ENCODE measurements at regions not wholly inside any gene's neighbourhood (a gene's known extent, or its start where the extent isn't known, plus 50 kb on each side); places are given as distances from the start of the nearest gene placed in this dataset.

- TF ChIP-seq CTCF (conservative IDR thresholded peaks at IDR 0.05; ENCODE audit: low read depth, low read length) = no peak
- H3K4me3 ChIP-seq (ENCODE audit: low read length) = no peak overlapping the region
- DNase-seq (ENCODE audit: low read depth) = no peak
Observed at GRCh38 chr9:14021871-14022525, 291.9 kb downstream of the NFIB start.

DNA sequence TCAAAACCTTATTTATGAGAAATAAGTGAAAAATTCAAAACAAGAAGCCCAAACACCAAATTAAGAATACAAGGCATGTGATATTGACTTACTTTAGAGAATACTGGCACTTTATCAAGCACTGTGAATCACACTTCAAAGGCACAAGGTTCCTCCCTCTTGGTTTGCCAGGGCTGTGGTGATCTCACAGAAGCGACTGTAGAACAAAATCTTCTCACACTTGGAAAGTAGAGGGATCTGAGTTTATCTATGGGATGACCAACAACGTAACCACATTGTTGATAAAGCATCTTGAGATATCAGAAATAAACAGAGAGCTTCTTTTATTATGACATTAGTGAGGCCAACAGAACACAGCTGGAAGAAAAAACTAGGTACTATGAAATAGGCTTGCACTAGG is 295.9 kb downstream of the NFIB start:
- DNase-seq (ENCODE audit: low read depth) = peak; percentile 43
- no peak overlapping the region for H3K4me3 ChIP-seq (ENCODE audit: low read length)
- TF ChIP-seq CTCF (conservative IDR thresholded peaks at IDR 0.05; ENCODE audit: low read depth, low read length) = no peak

DNA sequence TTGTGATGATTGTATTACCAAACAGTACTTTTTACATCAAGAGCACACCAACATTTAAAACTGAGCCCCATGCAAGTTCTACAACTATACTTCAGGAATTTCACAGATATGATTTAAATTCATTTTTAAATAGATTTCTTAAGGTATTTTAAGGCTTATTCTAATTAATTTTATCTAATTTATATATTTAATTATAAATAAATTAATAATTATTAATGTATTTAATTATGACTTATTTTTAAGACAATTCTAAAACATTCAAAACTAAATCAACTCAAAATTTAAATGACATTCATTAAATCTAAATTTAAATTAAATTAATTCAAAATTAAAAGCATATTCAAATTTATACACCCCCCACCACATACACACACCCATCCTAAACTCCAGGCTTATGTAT is 299.2 kb downstream of the NFIB start:
- no peak overlapping the region for H3K4me3 ChIP-seq (ENCODE audit: low read length)
- TF ChIP-seq CTCF (conservative IDR thresholded peaks at IDR 0.05; ENCODE audit: low read depth, low read length) = no peak
- DNase-seq (ENCODE audit: low read depth) = no peak

GRCh38 chr9:14014218-14014617 is 299.7 kb downstream of the NFIB start:
- no peak for DNase-seq (ENCODE audit: low read depth)

DNA sequence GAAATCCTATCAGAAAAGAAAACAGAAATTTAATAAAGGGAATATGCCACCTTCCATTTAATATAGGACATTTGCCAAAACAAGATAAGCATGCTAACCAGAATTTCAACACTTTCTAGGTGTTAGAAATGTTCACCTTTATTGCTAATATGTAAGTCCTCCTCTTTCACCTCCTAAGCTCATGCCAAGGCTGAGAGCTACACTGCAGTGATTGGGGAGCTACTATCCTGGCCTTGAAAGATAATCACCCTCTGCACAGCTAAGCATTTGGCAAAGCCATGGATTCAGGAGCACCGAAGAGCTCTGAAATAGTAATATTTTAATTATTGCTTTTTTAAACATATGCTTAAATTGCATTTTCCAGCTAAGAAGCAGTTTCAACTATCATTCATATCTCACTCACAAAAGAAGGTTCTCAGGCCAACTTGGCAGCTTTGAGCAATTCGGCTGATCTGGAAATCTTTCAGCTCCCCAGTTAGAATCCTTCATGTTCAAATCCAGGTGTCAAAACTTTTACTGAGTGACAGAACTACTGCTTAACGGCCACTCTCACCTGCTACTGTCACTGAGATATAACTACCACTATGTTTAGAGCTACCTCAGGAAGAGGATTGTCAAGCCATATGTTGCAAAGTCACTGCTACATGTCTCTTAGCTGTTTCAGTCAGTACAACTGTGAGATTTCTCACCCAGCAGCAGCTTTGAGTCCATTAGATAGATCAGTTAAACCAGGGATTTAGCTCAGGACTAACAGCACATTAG is 302.0 kb downstream of the NFIB start:
- TF ChIP-seq CTCF (conservative IDR thresholded peaks at IDR 0.05; ENCODE audit: low read depth, low read length) = no peak
- H3K4me3 ChIP-seq (ENCODE audit: low read length) = no peak overlapping the region
- no peak for DNase-seq (ENCODE audit: low read depth)

More at GRCh38 chr9:14014218-14014617, 299.7 kb downstream of the NFIB start:
- TF ChIP-seq CTCF (conservative IDR thresholded peaks at IDR 0.05; ENCODE audit: low read depth, low read length) = no peak
- no peak overlapping the region for H3K4me3 ChIP-seq (ENCODE audit: low read length)

- no peak for TF ChIP-seq CTCF (conservative IDR thresholded peaks at IDR 0.05; ENCODE audit: low read depth, low read length)
- DNase-seq (ENCODE audit: low read depth) = no peak
- H3K4me3 ChIP-seq (ENCODE audit: low read length) = no peak overlapping the region
Observed at GRCh38 chr9:14007190-14007769, 306.7 kb downstream of the NFIB start.
